SIG-M5 treated with dmso at 0.1 percent for 504 hours (cell line): ENCODE measurements at regions not wholly inside any gene's neighbourhood (a gene's known extent, or its start where the extent isn't known, plus 50 kb on each side); places are given as distances from the start of the nearest gene placed in this dataset.

Experiments used
- DNase-seq: peaks from one replicate; lab custom pipeline; 2025; ENCODE audit not compliant: unreplicated experiment; lab: John Stamatoyannopoulos, UW

DNA sequence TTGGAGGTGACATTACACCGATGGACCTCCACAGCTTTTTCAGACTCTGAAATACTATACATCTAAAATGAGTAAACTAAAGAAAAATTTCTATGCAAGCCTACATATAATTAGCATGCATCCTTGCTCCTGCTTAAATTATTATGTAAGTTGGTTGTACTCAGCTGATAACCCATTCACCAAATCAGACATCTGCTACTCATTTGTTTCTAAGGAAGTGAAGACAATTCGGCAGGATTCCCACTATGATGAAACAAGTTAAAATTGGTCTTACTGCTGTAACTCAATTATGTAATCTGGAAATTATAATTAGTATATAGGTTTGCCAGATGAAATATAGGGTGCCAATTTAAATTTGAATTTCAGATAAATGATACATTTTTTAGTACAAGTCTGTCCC is 59.5 kb upstream of the FGF13 start:
- DNase-seq = no peak

DNA sequence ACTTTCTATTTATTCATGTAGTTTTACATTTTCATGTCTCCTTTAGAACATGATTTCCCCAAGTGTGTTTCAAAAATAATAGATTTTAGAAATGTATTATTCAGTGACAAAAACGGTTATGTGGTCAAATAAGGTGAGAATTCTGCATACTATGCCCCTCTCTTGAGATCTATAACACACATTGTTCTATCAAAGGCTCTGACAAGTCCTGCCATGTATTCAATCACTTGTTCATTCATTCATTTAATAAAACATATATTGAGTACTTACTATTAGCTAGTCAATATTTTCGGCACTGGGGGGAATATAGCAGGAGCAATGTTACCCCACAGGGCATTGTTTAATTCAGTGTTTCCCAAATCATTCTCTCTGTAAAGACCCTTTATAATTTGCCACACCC is 58.4 kb upstream of the FGF13 start:
- DNase-seq = no peak

DNA sequence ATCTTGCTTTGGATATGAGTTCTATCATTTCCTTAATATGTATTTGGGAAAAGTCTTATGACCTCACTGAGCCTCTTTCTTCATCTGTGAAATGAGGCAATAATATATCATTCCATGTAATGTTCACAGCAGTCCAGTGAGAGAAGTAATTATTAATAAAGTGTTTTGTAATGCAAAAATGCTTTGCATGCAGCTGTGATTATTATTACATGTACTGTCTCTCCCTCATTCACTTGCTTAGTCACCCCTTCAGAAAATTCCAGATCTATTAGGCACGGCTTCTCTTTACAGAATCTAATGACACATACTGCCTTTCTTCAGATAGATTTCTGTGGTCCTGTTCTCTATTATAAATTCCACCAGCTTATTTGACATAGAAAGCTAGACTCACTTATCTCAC is 53.5 kb upstream of the FGF13 start:
- DNase-seq = no peak

DNA sequence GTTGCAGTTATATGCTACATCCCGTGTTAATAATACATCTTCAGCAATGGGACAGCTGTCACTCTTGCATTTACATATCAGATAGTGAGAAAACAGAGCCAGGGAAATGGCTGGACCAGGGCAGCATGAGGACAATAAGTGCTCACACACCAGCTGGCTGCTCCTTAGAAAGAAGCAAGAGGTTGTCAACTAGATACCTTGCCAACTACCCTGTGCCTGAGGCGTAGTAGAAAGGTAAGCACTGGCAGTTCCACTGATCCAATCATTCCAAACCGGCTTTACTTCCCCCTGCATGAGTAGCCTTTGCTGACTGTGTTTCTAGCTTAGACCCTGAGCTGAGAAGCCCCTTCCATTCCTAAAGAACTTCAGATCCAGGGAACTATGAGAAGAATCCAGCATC is 52.2 kb upstream of the FGF13 start:
- DNase-seq = no peak

DNA sequence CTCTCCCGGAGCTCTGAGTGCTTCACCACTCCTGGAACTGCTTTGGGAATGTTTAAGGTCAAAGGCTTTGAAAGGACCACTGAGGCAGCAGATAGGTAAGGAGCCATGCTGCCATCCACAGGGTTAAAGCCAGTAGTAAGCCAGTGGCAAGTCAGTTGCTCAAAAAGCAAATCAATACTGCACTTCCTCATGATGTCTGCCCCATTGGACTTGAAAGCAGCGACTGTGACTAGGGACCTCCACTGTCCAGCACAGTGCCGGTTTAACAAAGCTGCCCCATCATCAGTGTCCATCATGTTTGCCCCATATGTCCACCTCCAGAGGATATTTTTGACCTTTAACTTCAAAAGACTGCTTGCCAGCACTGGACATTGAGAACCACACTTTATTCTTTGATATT is 49.9 kb upstream of the FGF13 start:
- DNase-seq = no peak
